Cardiac muscle cell (in vitro differentiated cells and primary cell): ENCODE measurements at regions not wholly inside any gene's neighbourhood (a gene's known extent, or its start where the extent isn't known, plus 50 kb on each side); places are given as distances from the start of the nearest gene placed in this dataset.

ENCODE experiments used
- DNase-seq, 2 donors: peaks; one replicate each; pipeline versions ENCODE4 v3.0.0 to v3.0.0-alpha.2; 2010 to 2017; ENCODE audit warnings: low read depth in 1 of 2, low spot score in 1 of 2
- H3K27ac ChIP-seq: fragments of 200-600 bp; sonication (generic); 2 replicates; pipeline ENCODE4 v1.5.1; 2016
- H3K27me3 ChIP-seq: fragments of 200-600 bp; sonication (generic); 2 replicates; pipeline ENCODE4 v1.6.0; 2016; ENCODE audit warnings: control low read depth
- H3K36me3 ChIP-seq: fragments of 200-600 bp; sonication (generic); 2 replicates; pipeline ENCODE4 v1.5.1; 2016; ENCODE audit warnings: control low read depth
- H3K4me1 ChIP-seq: fragments of 200-600 bp; sonication (generic); 2 replicates; pipeline ENCODE4 v1.8.1; 2017; ENCODE audit warnings: low read depth, mild to moderate bottlenecking, mixed run types
- H3K4me3 ChIP-seq: fragments of 200-600 bp; sonication (generic); 2 replicates; pipeline ENCODE4 v1.5.1; 2016; ENCODE audit warnings: mild to moderate bottlenecking
- H3K9me3 ChIP-seq: fragments of 200-600 bp; sonication (generic); 2 replicates; pipeline ENCODE4 v1.5.1; 2017; ENCODE audit warnings: low read depth, mild to moderate bottlenecking, control low read depth
- TF ChIP-seq, protein P1 (sequence below): IDR thresholded peaks from 2 replicates; pipeline ENCODE4 v1.5.1; 2012; ENCODE audit warnings: low read depth, mild to moderate bottlenecking, low read length

GRCh38 chr1:65505547-65506300 is 85.3 kb downstream of the LEPR start:
- H3K9me3 ChIP-seq: no peaks in the 10 kb centered on the region
- DNase-seq: peak in 1 of 2 donors; percentile 89
- H3K27ac ChIP-seq: no peak overlapping the region
- no peaks in the 10 kb centered on the region for H3K4me1 ChIP-seq
- H3K4me3 ChIP-seq: no peak overlapping the region
- no peaks in the 10 kb centered on the region for H3K36me3 ChIP-seq
- TF ChIP-seq, protein P1, sequence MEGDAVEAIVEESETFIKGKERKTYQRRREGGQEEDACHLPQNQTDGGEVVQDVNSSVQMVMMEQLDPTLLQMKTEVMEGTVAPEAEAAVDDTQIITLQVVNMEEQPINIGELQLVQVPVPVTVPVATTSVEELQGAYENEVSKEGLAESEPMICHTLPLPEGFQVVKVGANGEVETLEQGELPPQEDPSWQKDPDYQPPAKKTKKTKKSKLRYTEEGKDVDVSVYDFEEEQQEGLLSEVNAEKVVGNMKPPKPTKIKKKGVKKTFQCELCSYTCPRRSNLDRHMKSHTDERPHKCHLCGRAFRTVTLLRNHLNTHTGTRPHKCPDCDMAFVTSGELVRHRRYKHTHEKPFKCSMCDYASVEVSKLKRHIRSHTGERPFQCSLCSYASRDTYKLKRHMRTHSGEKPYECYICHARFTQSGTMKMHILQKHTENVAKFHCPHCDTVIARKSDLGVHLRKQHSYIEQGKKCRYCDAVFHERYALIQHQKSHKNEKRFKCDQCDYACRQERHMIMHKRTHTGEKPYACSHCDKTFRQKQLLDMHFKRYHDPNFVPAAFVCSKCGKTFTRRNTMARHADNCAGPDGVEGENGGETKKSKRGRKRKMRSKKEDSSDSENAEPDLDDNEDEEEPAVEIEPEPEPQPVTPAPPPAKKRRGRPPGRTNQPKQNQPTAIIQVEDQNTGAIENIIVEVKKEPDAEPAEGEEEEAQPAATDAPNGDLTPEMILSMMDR: no peak
- no peaks in the 10 kb centered on the region for H3K27me3 ChIP-seq

DNA sequence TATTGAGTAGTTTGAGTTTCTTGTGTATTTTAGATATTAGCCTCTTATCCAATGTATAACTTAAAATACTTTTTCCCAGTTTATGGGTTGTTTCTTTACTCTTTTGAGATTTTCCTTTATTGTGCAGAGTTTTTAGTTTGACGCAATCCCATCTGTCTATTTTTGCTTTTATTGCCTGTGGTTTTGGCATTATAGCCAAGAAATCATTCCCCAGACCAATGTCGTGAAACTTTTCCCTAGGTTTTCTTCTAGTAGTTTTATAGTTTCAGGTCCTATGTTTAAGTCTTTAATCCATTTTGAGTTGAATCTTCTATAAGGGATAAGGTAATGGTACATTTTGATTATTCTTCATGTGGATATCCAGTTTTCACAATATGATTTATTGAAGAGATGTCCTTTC is 87.6 kb downstream of the LEPR start:
- H3K4me1 ChIP-seq: no peaks in the 10 kb centered on the region
- TF ChIP-seq, protein P1: no peak
- H3K36me3 ChIP-seq: no peaks in the 10 kb centered on the region
- no peak overlapping the region for H3K4me3 ChIP-seq
- no peaks in the 10 kb centered on the region for H3K27me3 ChIP-seq
- DNase-seq: no peak
- no peak overlapping the region for H3K27ac ChIP-seq
- no peaks in the 10 kb centered on the region for H3K9me3 ChIP-seq

DNA sequence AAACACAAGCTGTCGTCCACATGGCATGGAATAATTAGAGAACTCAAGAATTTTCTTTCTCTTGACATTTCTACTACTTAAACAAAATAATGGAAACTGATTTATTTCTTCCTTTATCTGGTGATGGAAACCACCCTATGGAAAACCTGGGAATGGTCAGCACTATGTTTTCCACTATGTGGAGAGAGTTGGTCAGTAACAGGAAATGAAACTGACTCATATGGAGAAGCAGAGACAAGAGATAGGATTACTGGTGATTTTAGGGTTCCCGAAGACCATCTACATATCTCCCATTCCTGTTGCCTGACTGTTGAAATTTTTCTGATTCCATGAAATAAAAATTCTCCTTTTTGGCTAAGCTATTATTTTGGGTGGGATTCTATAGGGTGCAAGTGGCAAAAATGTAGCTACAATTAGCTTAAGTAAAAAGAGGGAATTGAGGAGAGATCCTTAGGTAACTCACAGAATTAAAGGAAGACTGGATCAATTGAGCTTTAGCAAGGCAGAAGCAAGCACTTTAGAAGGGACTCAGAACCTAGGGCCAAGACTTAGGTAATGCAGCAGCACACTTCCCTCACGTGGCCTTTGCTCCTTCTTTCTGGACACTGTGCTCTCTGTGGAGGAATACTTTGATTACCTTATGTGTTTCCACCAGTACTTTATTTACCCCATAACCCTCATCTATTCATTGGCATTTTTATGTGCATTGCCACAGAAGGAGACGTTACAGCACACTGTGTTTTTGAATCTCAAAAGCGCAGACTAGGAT is 89.6 kb downstream of the LEPR start:
- H3K27me3 ChIP-seq: no peaks in the 10 kb centered on the region
- H3K36me3 ChIP-seq: no peaks in the 10 kb centered on the region
- TF ChIP-seq, protein P1: no peak
- H3K4me1 ChIP-seq: no peaks in the 10 kb centered on the region
- H3K4me3 ChIP-seq: no peak overlapping the region
- peak in 1 of 2 donors; percentile 78 for DNase-seq
- H3K27ac ChIP-seq: no peak overlapping the region
- no peaks in the 10 kb centered on the region for H3K9me3 ChIP-seq

DNA sequence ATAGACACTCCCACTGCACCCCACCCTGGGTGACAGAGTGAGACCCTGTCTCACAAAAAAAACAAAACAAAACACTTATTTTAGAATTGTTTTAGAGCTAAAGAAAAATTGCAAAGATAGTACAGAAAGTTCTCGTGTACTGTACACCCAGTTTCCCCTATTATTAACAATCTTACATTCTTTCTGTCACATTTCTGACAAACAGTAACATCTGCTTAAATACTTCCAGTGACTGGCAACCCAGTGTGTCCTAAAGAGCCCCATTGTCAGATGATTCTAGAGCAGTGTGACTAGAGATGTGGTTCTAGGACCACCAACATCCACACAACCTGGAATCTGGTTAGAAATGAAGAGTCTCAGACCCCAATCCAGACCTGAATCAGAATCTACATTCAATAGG is 90.5 kb downstream of the LEPR start:
- no peak overlapping the region for H3K4me3 ChIP-seq
- H3K4me1 ChIP-seq: no peaks in the 10 kb centered on the region
- H3K27me3 ChIP-seq: no peaks in the 10 kb centered on the region
- H3K36me3 ChIP-seq: no peaks in the 10 kb centered on the region
- H3K9me3 ChIP-seq: no peaks in the 10 kb centered on the region
- H3K27ac ChIP-seq: no peak overlapping the region
- DNase-seq: no peak
- TF ChIP-seq, protein P1: no peak

DNA sequence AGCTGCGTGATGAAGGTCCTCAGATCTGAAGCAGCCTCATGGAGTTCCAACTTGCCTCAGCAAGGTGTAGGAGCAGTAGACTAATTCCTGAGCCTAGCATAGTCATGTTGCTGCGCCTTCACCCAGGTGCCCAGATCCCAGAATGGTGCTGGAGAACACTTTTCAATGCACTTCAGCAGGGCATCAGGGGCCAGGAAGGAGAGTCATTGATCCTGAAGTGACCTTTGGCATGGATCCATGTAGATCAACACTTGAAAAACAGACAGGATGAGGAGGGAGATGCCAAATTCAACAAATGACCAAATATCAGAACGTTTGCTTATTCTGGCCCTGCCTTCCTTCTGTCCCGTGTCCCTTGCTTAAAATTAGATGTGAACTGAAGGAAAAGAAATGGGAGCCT is 91.9 kb downstream of the LEPR start:
- no peak overlapping the region for H3K4me3 ChIP-seq
- TF ChIP-seq, protein P1: no peak
- H3K27me3 ChIP-seq: no peaks in the 10 kb centered on the region
- H3K9me3 ChIP-seq: no peaks in the 10 kb centered on the region
- no peak overlapping the region for H3K27ac ChIP-seq
- DNase-seq: no peak
- no peaks in the 10 kb centered on the region for H3K4me1 ChIP-seq
- H3K36me3 ChIP-seq: no peaks in the 10 kb centered on the region
